ENCODE measurements at regions not wholly inside any gene's neighbourhood (a gene's known extent, or its start where the extent isn't known, plus 50 kb on each side); places are given as distances from the start of the nearest gene placed in this dataset.
"Not testable (repeated sequence)": the region's sequence is repeated elsewhere in the genome, so short reads cannot be mapped to it uniquely, and the experiment has no call there.

DNA sequence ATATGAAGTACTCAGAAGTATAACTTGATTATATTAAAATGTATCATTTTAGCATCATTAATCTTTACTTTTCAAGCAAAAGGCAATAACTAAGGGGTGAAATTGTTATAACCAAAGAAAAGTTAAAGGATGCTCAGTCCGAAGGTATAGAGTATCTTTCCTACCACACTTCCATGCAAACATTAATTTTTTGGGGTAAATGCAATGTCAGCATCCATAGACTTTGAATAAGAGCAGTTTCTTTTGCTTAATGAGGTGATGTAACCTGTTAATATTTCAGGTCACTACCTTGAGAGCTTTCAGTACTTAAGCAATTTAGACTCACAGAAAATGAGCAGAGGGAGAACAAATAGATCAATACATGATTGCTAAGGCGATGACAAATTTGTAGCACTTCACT lies 1093.5 kb downstream of the PLA2G4A start:
- no peaks in the 10 kb centered on the region for H3K36me3 Mint-ChIP-seq

GRCh38 chr1:187924252-187924651 lies 1095.5 kb downstream of the PLA2G4A start:
- H3K4me1 Mint-ChIP-seq = no peaks in the 10 kb centered on the region

More for the DNA sequence above, 1093.5 kb downstream of the PLA2G4A start:
- no peaks in the 10 kb centered on the region for H3K9me3 Mint-ChIP-seq
- no peak overlapping the region for H3K4me3 Mint-ChIP-seq
- H3K4me1 Mint-ChIP-seq = no peaks in the 10 kb centered on the region
- no peak overlapping the region for H3K27ac Mint-ChIP-seq
- H3K27me3 Mint-ChIP-seq = no peaks in the 10 kb centered on the region

DNA sequence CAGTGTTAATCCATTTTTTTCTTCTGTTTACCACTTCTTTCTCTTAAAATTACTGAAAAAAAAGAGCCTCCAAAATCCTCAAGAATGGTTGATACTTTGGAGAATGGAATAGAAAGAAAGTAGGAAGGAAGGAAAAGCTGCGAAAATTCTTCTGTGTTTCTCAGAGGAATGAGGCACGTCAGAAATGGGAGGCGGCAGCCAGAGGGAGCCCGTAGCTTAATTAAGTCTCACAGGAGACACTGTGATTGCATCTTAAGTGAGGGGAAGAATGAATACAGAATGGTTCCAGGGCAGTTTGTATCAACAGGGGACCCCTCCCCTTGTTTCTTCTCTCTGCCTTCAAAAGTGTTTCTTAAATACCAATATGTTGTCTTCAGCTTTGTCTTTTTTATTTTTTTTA lies 1099.5 kb downstream of the PLA2G4A start:
- Mint-ChIP-seq H3K4me3 (no peak overlapping the region), H3K9me3 (no peaks in the 10 kb centered on the region), H3K4me1 (no peaks in the 10 kb centered on the region), H3K27me3 (no peaks in the 10 kb centered on the region), H3K27ac (no peak overlapping the region), H3K36me3 (no peaks in the 10 kb centered on the region)

More at GRCh38 chr1:187924252-187924651, 1095.5 kb downstream of the PLA2G4A start:
- H3K4me3 Mint-ChIP-seq = no peak overlapping the region
- H3K27ac Mint-ChIP-seq = no peak overlapping the region
- no peaks in the 10 kb centered on the region for H3K9me3 Mint-ChIP-seq
- H3K27me3 Mint-ChIP-seq = no peaks in the 10 kb centered on the region
- H3K36me3 Mint-ChIP-seq = no peaks in the 10 kb centered on the region

DNA sequence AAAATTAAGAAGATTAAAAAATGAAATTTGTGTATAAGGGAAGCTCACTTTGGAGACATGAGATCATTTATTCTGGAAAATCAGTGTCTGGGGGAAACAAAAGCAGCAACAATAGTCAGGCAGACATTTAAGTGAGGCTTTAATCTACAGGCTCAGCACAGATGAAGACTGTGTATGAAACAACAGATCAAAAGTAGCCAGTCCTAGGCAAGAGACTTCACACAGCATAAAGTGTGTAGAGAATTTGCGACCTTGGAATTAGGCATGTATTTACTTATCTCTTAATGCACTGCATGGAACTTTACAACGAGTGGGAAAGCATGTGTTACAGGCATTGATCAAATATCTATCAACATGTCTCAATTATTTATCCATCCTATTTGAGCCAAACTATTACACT lies 1099.9 kb downstream of the PLA2G4A start:
- no peaks in the 10 kb centered on the region for H3K36me3 Mint-ChIP-seq
- H3K9me3 Mint-ChIP-seq = no peaks in the 10 kb centered on the region
- H3K27ac Mint-ChIP-seq = no peak overlapping the region
- no peaks in the 10 kb centered on the region for H3K4me1 Mint-ChIP-seq
- no peak overlapping the region for H3K4me3 Mint-ChIP-seq
- H3K27me3 Mint-ChIP-seq = no peaks in the 10 kb centered on the region

DNA sequence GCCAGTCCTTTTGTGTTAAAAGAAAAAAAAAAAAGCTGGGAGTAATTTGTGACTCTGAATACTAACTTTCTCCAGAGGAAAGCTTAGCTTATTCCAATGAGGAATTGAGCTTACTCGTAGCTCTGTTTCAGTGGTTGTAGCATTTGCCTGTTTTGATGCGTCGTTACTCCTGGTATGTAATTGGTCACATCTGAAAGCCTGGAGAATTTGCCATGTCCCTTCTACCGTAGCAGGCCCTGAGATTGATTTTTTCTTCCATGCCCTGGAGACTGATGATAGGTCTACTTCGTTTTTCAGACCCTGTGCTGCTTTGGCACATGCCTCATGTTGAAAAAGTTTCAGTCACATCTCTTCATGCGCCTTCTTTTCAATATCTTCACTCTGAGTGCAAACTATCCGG lies 1103.0 kb downstream of the PLA2G4A start:
- H3K27me3 Mint-ChIP-seq = no peaks in the 10 kb centered on the region
- H3K36me3 Mint-ChIP-seq = no peaks in the 10 kb centered on the region
- no peak overlapping the region for H3K27ac Mint-ChIP-seq
- H3K4me3 Mint-ChIP-seq = no peak overlapping the region
- H3K9me3 Mint-ChIP-seq = no peaks in the 10 kb centered on the region
- no peaks in the 10 kb centered on the region for H3K4me1 Mint-ChIP-seq

DNA sequence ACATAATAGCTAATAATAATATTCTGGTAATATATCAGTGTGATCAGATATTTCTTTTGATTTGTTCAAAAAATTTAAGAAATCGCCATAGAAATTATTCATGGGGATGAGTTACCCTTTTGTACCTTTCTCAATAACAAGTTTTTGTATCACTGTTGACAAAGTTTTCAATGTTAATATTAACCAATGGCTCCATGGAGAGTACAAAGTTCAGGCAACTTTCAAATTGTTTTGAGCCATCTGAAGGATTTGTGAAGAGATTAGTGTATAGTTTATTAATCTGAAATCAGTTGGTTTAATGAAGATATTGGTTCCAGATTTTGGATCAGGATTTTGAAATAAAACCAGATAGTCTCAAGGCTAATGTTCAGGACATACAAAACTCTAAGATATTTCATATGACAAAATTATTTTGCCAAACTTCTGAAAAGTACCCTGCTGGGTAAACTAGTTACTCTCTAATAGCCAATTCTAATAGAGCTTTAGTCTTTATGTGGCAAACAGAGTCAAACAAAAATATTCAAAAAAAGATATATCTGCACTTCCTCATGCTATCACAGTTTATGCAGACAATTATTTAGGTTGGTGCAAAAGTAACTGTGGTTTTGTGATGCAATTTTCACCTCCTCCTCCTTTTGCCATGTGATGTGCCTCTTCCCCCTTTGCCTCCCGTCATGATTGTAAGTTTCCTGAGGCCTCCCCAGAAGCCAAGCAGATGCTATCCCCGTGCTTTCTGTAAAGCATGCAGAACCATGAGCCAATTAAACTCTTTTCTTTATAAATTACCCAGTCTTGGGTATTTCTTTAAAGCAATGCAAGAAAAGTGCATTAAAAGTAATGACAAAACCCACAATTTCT lies 1105.0 kb downstream of the PLA2G4A start:
- H3K4me1 Mint-ChIP-seq = no peaks in the 10 kb centered on the region

DNA sequence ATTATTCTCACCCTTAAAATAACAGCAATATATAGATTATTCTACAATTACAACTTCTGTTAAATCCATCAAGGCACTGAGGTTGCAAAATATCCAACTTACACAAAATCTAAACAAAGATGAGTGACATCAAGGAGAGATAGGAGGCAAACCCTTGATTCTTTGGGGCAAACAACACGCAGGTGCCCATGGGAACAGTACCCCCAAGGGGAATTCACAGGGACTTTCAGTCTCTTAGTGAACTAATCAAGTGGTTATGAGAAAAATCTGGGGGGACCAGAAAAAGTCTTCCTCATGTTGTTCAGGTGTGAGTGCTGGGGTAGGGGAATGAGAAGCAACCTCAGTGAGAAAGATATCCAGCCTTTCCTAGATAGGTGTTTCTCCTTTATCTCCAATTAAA lies 1107.9 kb downstream of the PLA2G4A start:
- no peak overlapping the region for H3K4me3 Mint-ChIP-seq
- H3K27me3 Mint-ChIP-seq = no peaks in the 10 kb centered on the region
- H3K36me3 Mint-ChIP-seq = no peaks in the 10 kb centered on the region
- H3K27ac Mint-ChIP-seq = no peak overlapping the region
- H3K9me3 Mint-ChIP-seq = peaks cover 7% of the 10 kb centered on the region
- no peaks in the 10 kb centered on the region for H3K4me1 Mint-ChIP-seq

More for the DNA sequence above, 1105.0 kb downstream of the PLA2G4A start:
- H3K27me3 Mint-ChIP-seq = no peaks in the 10 kb centered on the region
- H3K27ac Mint-ChIP-seq = no peak overlapping the region
- peaks cover 7% of the 10 kb centered on the region for H3K9me3 Mint-ChIP-seq
- no peaks in the 10 kb centered on the region for H3K36me3 Mint-ChIP-seq
- H3K4me3 Mint-ChIP-seq = no peak overlapping the region

GRCh38 chr1:187938092-187938491 lies 1109.3 kb downstream of the PLA2G4A start:
- Mint-ChIP-seq H3K27me3 (no peaks in the 10 kb centered on the region), H3K27ac (no peak overlapping the region), H3K4me3 (no peak overlapping the region), H3K36me3 (no peaks in the 10 kb centered on the region), H3K9me3 (peaks cover 7% of the 10 kb centered on the region), H3K4me1 (no peaks in the 10 kb centered on the region)

DNA sequence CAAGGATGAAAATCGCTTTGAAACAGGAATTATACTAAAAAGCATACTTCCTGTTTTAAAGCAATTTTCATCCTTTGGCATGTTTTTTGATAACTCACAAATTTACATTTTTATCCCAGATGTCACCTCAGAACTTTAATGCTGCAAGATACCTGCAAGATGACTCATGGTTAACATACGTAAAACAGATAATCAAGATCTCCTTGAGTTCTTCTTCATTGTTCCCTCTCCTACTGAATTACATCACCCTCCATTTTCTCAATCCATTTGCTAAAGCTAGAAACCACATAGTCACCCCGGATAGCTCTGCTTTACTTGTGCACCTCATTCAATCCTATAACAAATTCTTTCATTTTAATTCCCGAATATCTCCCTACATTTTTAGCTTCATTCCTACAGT lies 1114.2 kb downstream of the PLA2G4A start:
- Mint-ChIP-seq H3K4me1 (no peaks in the 10 kb centered on the region), H3K9me3 (peaks cover 13% of the 10 kb centered on the region), H3K36me3 (no peaks in the 10 kb centered on the region), H3K27ac (peak overlapping the region; percentile 2), H3K4me3 (no peak overlapping the region), H3K27me3 (no peaks in the 10 kb centered on the region)

GRCh38 chr1:187943606-187944403 lies 1115.1 kb downstream of the PLA2G4A start:
- H3K4me1 Mint-ChIP-seq = no peaks in the 10 kb centered on the region
- no peak overlapping the region for H3K4me3 Mint-ChIP-seq

GRCh38 chr1:187946661-187947060 lies 1117.9 kb downstream of the PLA2G4A start:
- H3K9me3 Mint-ChIP-seq = peaks cover 17% of the 10 kb centered on the region
- not testable (repeated sequence) for H3K4me3 Mint-ChIP-seq, H3K27me3 Mint-ChIP-seq, H3K36me3 Mint-ChIP-seq, H3K4me1 Mint-ChIP-seq, H3K27ac Mint-ChIP-seq

More at GRCh38 chr1:187943606-187944403, 1115.1 kb downstream of the PLA2G4A start:
- peaks cover 12% of the 10 kb centered on the region for H3K9me3 Mint-ChIP-seq
- no peak overlapping the region for H3K27ac Mint-ChIP-seq
- H3K36me3 Mint-ChIP-seq = no peaks in the 10 kb centered on the region
- no peaks in the 10 kb centered on the region for H3K27me3 Mint-ChIP-seq

DNA sequence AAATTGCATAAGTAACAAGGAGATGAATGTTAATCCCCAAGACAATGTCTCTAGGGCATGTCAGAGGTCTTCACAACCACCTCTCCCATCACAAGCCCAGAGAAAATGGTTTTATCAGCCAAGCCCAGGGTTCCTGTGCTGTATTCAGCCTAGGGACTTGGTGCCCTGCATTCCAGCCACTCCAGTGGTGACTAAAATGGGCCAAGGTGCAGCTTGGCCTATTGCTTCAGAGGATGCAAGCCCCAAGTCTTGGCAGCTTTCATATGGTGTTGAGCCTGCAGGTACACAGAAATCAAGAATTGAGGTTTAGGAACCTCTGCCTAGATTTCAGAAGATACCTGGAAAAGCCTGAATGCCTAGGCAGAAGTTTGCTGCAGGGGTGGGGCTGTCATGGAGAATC lies 1118.6 kb downstream of the PLA2G4A start:
- H3K36me3 Mint-ChIP-seq = no peaks in the 10 kb centered on the region
- peaks cover 17% of the 10 kb centered on the region for H3K9me3 Mint-ChIP-seq
- no peaks in the 10 kb centered on the region for H3K27me3 Mint-ChIP-seq
- H3K27ac Mint-ChIP-seq = no peak overlapping the region
- H3K4me3 Mint-ChIP-seq = no peak overlapping the region
- H3K4me1 Mint-ChIP-seq = no peaks in the 10 kb centered on the region

- Mint-ChIP-seq H3K27me3 (no peaks in the 10 kb centered on the region), H3K4me3 (no peak overlapping the region), H3K27ac (no peak overlapping the region), H3K36me3 (no peaks in the 10 kb centered on the region), H3K4me1 (no peaks in the 10 kb centered on the region), H3K9me3 (peaks cover 17% of the 10 kb centered on the region)
These were observed 1119.5 kb downstream of the PLA2G4A start for GRCh38 chr1:187948170-187948794.

- Mint-ChIP-seq H3K9me3 (peaks cover 20% of the 10 kb centered on the region), H3K27ac (no peak overlapping the region), H3K36me3 (no peaks in the 10 kb centered on the region), H3K4me1 (no peaks in the 10 kb centered on the region), H3K27me3 (no peaks in the 10 kb centered on the region), H3K4me3 (no peak overlapping the region)
These were observed 1120.8 kb downstream of the PLA2G4A start for GRCh38 chr1:187949567-187949966.

DNA sequence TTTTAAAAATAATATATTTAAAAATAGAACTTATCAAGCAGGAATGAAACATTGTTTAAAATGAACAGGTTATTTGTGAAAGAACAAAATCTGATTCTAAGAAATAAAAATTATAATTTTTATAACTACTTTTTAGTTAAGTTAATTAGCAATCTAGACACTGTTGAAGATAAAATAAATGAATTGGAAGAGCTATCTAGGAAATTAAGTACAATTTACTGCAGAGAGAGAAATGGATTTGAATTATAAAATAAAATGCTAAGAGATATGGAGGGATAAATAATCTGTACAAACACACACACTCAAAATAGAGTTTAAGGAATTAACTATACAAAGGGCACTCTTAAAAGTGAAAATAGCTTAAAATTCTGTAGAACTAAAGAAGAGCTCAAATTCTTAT lies 1123.1 kb downstream of the PLA2G4A start:
- H3K4me1 Mint-ChIP-seq = no peaks in the 10 kb centered on the region
- H3K27ac Mint-ChIP-seq = no peak overlapping the region
- H3K27me3 Mint-ChIP-seq = no peaks in the 10 kb centered on the region
- no peaks in the 10 kb centered on the region for H3K36me3 Mint-ChIP-seq
- no peak overlapping the region for H3K4me3 Mint-ChIP-seq
- H3K9me3 Mint-ChIP-seq = peaks cover 13% of the 10 kb centered on the region

GRCh38 chr1:187952446-187952845 lies 1123.7 kb downstream of the PLA2G4A start:
- Mint-ChIP-seq H3K36me3 (no peaks in the 10 kb centered on the region), H3K27me3 (no peaks in the 10 kb centered on the region), H3K9me3 (peaks cover 13% of the 10 kb centered on the region), H3K27ac (no peak overlapping the region), H3K4me3 (no peak overlapping the region), H3K4me1 (no peaks in the 10 kb centered on the region)
